OCI-LY1 (cell line): ENCODE measurements at regions not wholly inside any gene's neighbourhood (a gene's known extent, or its start where the extent isn't known, plus 50 kb on each side); places are given as distances from the start of the nearest gene placed in this dataset.

ENCODE experiments used
- H2AFZ ChIP-seq: fragments of 200-600 bp; sonication (generic), shearing (Covaris generic); 2 replicates; pipeline ENCODE4 v1.6.0; 2014; ENCODE audit warnings: antibody characterized with exemption, mild to moderate bottlenecking, low read length
- H3F3A ChIP-seq: fragments of 200-600 bp; sonication (generic), shearing (Covaris generic); 2 replicates; pipeline ENCODE4 v1.6.0; 2014; ENCODE audit warnings: mild to moderate bottlenecking, antibody characterized with exemption, low read length, moderate library complexity; ENCODE audit not compliant: insufficient read depth
- H3K27ac ChIP-seq: fragments of 200-600 bp; sonication (generic); 2 replicates; pipeline ENCODE4 v1.5.1; 2014; ENCODE audit warnings: low read length, mixed run types, mild to moderate bottlenecking, low read depth; ENCODE audit not compliant: poor library complexity, severe bottlenecking
- H3K27me3 ChIP-seq: fragments of 200-600 bp; sonication (generic); 2 replicates; pipeline ENCODE4 v1.6.0; 2014; ENCODE audit warnings: antibody characterized with exemption, mild to moderate bottlenecking, low read length, moderate library complexity; ENCODE audit not compliant: insufficient read depth
- H3K36me3 ChIP-seq: fragments of 200-600 bp; sonication (generic); 2 replicates; pipeline ENCODE4 v1.6.1; 2014; ENCODE audit warnings: mild to moderate bottlenecking, antibody characterized with exemption, low read length, moderate library complexity, mixed read lengths; ENCODE audit not compliant: insufficient read depth
- H3K4me1 ChIP-seq: fragments of 200-600 bp; sonication (generic); 2 replicates; pipeline ENCODE4 v1.5.1; 2014; ENCODE audit warnings: mild to moderate bottlenecking, low read length, moderate library complexity; ENCODE audit not compliant: insufficient read depth, severe bottlenecking
- H3K4me2 ChIP-seq: fragments of 200-600 bp; sonication (generic), shearing (Covaris generic); 2 replicates; pipeline ENCODE4 v1.6.1; 2014; ENCODE audit warnings: low read length
- H3K4me3 ChIP-seq: fragments of 200-600 bp; sonication (generic); 2 replicates; pipeline ENCODE4 v1.5.1; 2014; ENCODE audit warnings: low read length, low read depth, mild to moderate bottlenecking, mixed read lengths; ENCODE audit not compliant: poor library complexity, severe bottlenecking
- H3K79me2 ChIP-seq: fragments of 200-600 bp; shearing (Covaris generic); 2 replicates; pipeline ENCODE4 v1.6.1; 2016; ENCODE audit warnings: mixed run types, low read length, mixed read lengths; ENCODE audit not compliant: insufficient read depth
- H3K9ac ChIP-seq: fragments of 200-600 bp; sonication (generic), shearing (Covaris generic); 2 replicates; pipeline ENCODE4 v1.6.1; 2014; ENCODE audit warnings: mild to moderate bottlenecking, low read length, mixed read lengths
- H3K9me2 ChIP-seq: fragments of 200-600 bp; sonication (generic), shearing (Covaris generic); 2 replicates; pipeline ENCODE4 v1.6.1; 2014; ENCODE audit warnings: low read depth, mild to moderate bottlenecking, low read length, mixed read lengths
- H3K9me3 ChIP-seq: fragments of 200-600 bp; shearing (Covaris generic); 2 replicates; pipeline ENCODE4 v1.6.1; 2014; ENCODE audit warnings: low read length, mixed read lengths
- H4K20me1 ChIP-seq: fragments of 200-600 bp; sonication (generic), shearing (Covaris generic); 2 replicates; pipeline ENCODE4 v1.6.0; 2016; ENCODE audit warnings: mild to moderate bottlenecking, low read length; ENCODE audit not compliant: insufficient read depth
- CTCF ChIP-seq: fragments of 200-600 bp; sonication (generic), shearing (Covaris generic); IDR thresholded peaks from 2 replicates; pipeline ENCODE4 v1.5.1; 2017; ENCODE audit warnings: mild to moderate bottlenecking, antibody characterized with exemption, low read length, moderate library complexity, mixed read lengths
- EZH2 ChIP-seq: fragments of 200-600 bp; sonication (generic), shearing (Covaris generic); IDR thresholded peaks from 2 replicates; pipeline ENCODE4 v1.8.0; 2017; ENCODE audit warnings: borderline replicate concordance, mixed run types, mild to moderate bottlenecking, antibody characterized with exemption, low read length, moderate library complexity, mixed read lengths

- H3K9me3 ChIP-seq = no peaks in the 10 kb centered on the region
- no peak overlapping the region for H3K4me2 ChIP-seq
- TF ChIP-seq CTCF (no peak), EZH2 (no peak)
- no peaks in the 10 kb centered on the region for H3K4me1 ChIP-seq
- no peak overlapping the region for H3K27ac ChIP-seq
- no peaks in the 10 kb centered on the region for H3K9me2 ChIP-seq
- H3K27me3 ChIP-seq = no peaks in the 10 kb centered on the region
- H3K79me2 ChIP-seq = no peaks in the 10 kb centered on the region
- H3K4me3 ChIP-seq = no peak overlapping the region
- H3F3A ChIP-seq = no peaks in the 10 kb centered on the region
- no peak overlapping the region for H2AFZ ChIP-seq
- H4K20me1 ChIP-seq = no peaks in the 10 kb centered on the region
- no peaks in the 10 kb centered on the region for H3K36me3 ChIP-seq
- H3K9ac ChIP-seq = no peak overlapping the region
These were observed 477.4 kb downstream of the RSL24D1 start for GRCh38 chr15:54719325-54719724.

- no peak overlapping the region for H2AFZ ChIP-seq
- H3K36me3 ChIP-seq = no peaks in the 10 kb centered on the region
- H3K27me3 ChIP-seq = no peaks in the 10 kb centered on the region
- H3K27ac ChIP-seq = no peak overlapping the region
- no peaks in the 10 kb centered on the region for H3K79me2 ChIP-seq
- H3K4me1 ChIP-seq = no peaks in the 10 kb centered on the region
- no peak overlapping the region for H3K9ac ChIP-seq
- no peaks in the 10 kb centered on the region for H3K9me3 ChIP-seq
- no peak overlapping the region for H3K4me3 ChIP-seq
- TF ChIP-seq CTCF (no peak), EZH2 (no peak)
- H3F3A ChIP-seq = no peaks in the 10 kb centered on the region
- H4K20me1 ChIP-seq = no peaks in the 10 kb centered on the region
- no peaks in the 10 kb centered on the region for H3K9me2 ChIP-seq
- H3K4me2 ChIP-seq = no peak overlapping the region
These were observed 488.7 kb downstream of the RSL24D1 start for GRCh38 chr15:54707805-54708752.

- Histone ChIP-seq H3K4me1 (no peaks in the 10 kb centered on the region), H3K4me2 (no peak overlapping the region), H3K9me3 (no peaks in the 10 kb centered on the region; the same call in 1 of the 2 replicates), H3K79me2 (no peaks in the 10 kb centered on the region), H3K9me2 (no peaks in the 10 kb centered on the region), H3K36me3 (no peaks in the 10 kb centered on the region), H2AFZ (no peak overlapping the region), H3F3A (no peaks in the 10 kb centered on the region), H3K27ac (no peak overlapping the region), H4K20me1 (no peaks in the 10 kb centered on the region), H3K27me3 (no peaks in the 10 kb centered on the region), H3K9ac (no peak overlapping the region), H3K4me3 (no peak overlapping the region)
- TF ChIP-seq EZH2 = no peak
- no peak for TF ChIP-seq CTCF
These were observed 509.1 kb downstream of the RSL24D1 start for GRCh38 chr15:54687628-54688027.
